ENCODE measurements at regions not wholly inside any gene's neighbourhood (a gene's known extent, or its start where the extent isn't known, plus 50 kb on each side); places are given as distances from the start of the nearest gene placed in this dataset.

GRCh38 chr7:98534493-98534892, 82.6 kb upstream of the NPTX2 start:
- TF ChIP-seq POLR2A (IDR thresholded peaks at IDR 0.05) (no peak), CTCF (IDR thresholded peaks at IDR 0.05 in 8 of 11, conservative IDR thresholded peaks at IDR 0.05 in 3 of 11) (no peak), POLR2AphosphoS5 (IDR thresholded peaks at IDR 0.05) (no peak)

Measured in spleen (tissue), 7 donors.